Ovary (tissue), 3 donors: ENCODE measurements at regions not wholly inside any gene's neighbourhood (a gene's known extent, or its start where the extent isn't known, plus 50 kb on each side); places are given as distances from the start of the nearest gene placed in this dataset.

Experiments
- CTCF ChIP-seq, 3 donors: fragments of 450-650 bp in 2 of 3; fragments of 200-600 bp in 1 of 3; IDR thresholded peaks; one replicate each; pipeline versions ENCODE4 v1.5.1 to v1.8.0; 2016 to 2022; ENCODE audit warnings: antibody characterized with exemption in 3 of 3, mild to moderate bottlenecking in 1 of 3
- POLR2A ChIP-seq: fragments of 450-650 bp; IDR thresholded peaks from one replicate; pipeline ENCODE4 v1.6.1; 2017; ENCODE audit warnings: antibody characterized with exemption, mild to moderate bottlenecking, moderate library complexity
- donor health status: DM: no; HTN: no; CAD: no.

- TF ChIP-seq CTCF (IDR thresholded peaks at IDR 0.05) (no peak), POLR2A (no peak)
Measured at GRCh38 chr21:19109694-19110093, 706.1 kb upstream of the TMPRSS15 start.
